ENCODE measurements at regions not wholly inside any gene's neighbourhood (a gene's known extent, or its start where the extent isn't known, plus 50 kb on each side); places are given as distances from the start of the nearest gene placed in this dataset.
A peak's percentile ranks its signal among the peaks of the same experiment; 100 is the strongest.
"Not testable (repeated sequence)": the region's sequence is repeated elsewhere in the genome, so short reads cannot be mapped to it uniquely, and the experiment has no call there.

GRCh38 chr20:29330429-29331115 is 1926.9 kb upstream of the DEFB115 start:
- not testable (repeated sequence) for H3K27me3 ChIP-seq (ENCODE audit: control insufficient read depth, insufficient read depth, low read length); H3K4me3 ChIP-seq (ENCODE audit: insufficient read depth, low read depth, low read length); H3K36me3 ChIP-seq (replicated peaks; ENCODE audit: control insufficient read depth, insufficient read depth, low read length); DNase-seq

GRCh38 chr20:29349836-29350235 is 1907.6 kb upstream of the DEFB115 start:
- H3K4me3 ChIP-seq (ENCODE audit: insufficient read depth, low read depth, low read length) = no peak overlapping the region
- no peak for DNase-seq
- H3K27me3 ChIP-seq (ENCODE audit: control insufficient read depth, insufficient read depth, low read length) = no peaks in the 10 kb centered on the region
- H3K36me3 ChIP-seq (replicated peaks; ENCODE audit: control insufficient read depth, insufficient read depth, low read length) = no peaks in the 10 kb centered on the region

GRCh38 chr20:29375937-29376336 is 1881.5 kb upstream of the DEFB115 start:
- not testable (repeated sequence) for DNase-seq; H3K27me3 ChIP-seq (ENCODE audit: control insufficient read depth, insufficient read depth, low read length); H3K36me3 ChIP-seq (replicated peaks; ENCODE audit: control insufficient read depth, insufficient read depth, low read length); H3K4me3 ChIP-seq (ENCODE audit: insufficient read depth, low read depth, low read length)

GRCh38 chr20:29392853-29393252 is 1864.6 kb upstream of the DEFB115 start:
- H3K36me3 ChIP-seq (replicated peaks; ENCODE audit: control insufficient read depth, insufficient read depth, low read length); DNase-seq; H3K27me3 ChIP-seq (ENCODE audit: control insufficient read depth, insufficient read depth, low read length); H3K4me3 ChIP-seq (ENCODE audit: insufficient read depth, low read depth, low read length): not testable (repeated sequence)

GRCh38 chr20:29408034-29408695 is 1849.3 kb upstream of the DEFB115 start:
- Histone ChIP-seq H3K27me3 (ENCODE audit: control insufficient read depth, insufficient read depth, low read length) (peaks cover 1% of the 10 kb centered on the region; the same call in 1 of the 2 replicates), H3K4me3 (ENCODE audit: insufficient read depth, low read depth, low read length) (no peak overlapping the region), H3K36me3 (replicated peaks; ENCODE audit: control insufficient read depth, insufficient read depth, low read length) (no peaks in the 10 kb centered on the region)
- DNase-seq = peak; percentile 22

GRCh38 chr20:29408707-29409106 is 1848.8 kb upstream of the DEFB115 start:
- not testable (repeated sequence) for DNase-seq; H3K27me3 ChIP-seq (ENCODE audit: control insufficient read depth, insufficient read depth, low read length); H3K36me3 ChIP-seq (replicated peaks; ENCODE audit: control insufficient read depth, insufficient read depth, low read length); H3K4me3 ChIP-seq (ENCODE audit: insufficient read depth, low read depth, low read length)

- H3K4me3 ChIP-seq (ENCODE audit: insufficient read depth, low read depth, low read length); DNase-seq; H3K36me3 ChIP-seq (replicated peaks; ENCODE audit: control insufficient read depth, insufficient read depth, low read length); H3K27me3 ChIP-seq (ENCODE audit: control insufficient read depth, insufficient read depth, low read length): not testable (repeated sequence)
Measured at GRCh38 chr20:29409160-29409689, 1848.2 kb upstream of the DEFB115 start.

- no peak overlapping the region for H3K4me3 ChIP-seq (ENCODE audit: insufficient read depth, low read depth, low read length)
- DNase-seq = peak; percentile 22
- H3K27me3 ChIP-seq (ENCODE audit: control insufficient read depth, insufficient read depth, low read length) = peaks cover 1% of the 10 kb centered on the region; the same call in 1 of the 2 replicates
- no peaks in the 10 kb centered on the region for H3K36me3 ChIP-seq (replicated peaks; ENCODE audit: control insufficient read depth, insufficient read depth, low read length)
Measured at GRCh38 chr20:29409833-29410805, 1847.3 kb upstream of the DEFB115 start.

- Histone ChIP-seq H3K4me3 (ENCODE audit: insufficient read depth, low read depth, low read length) (no peak overlapping the region), H3K27me3 (ENCODE audit: control insufficient read depth, insufficient read depth, low read length) (peaks cover 1% of the 10 kb centered on the region; the same call in 1 of the 2 replicates), H3K36me3 (replicated peaks; ENCODE audit: control insufficient read depth, insufficient read depth, low read length) (no peaks in the 10 kb centered on the region)
- DNase-seq = peak; percentile 33
Measured at GRCh38 chr20:29410806-29411457, 1846.5 kb upstream of the DEFB115 start.

GRCh38 chr20:29411458-29411820 is 1846.0 kb upstream of the DEFB115 start:
- H3K27me3 ChIP-seq (ENCODE audit: control insufficient read depth, insufficient read depth, low read length); H3K4me3 ChIP-seq (ENCODE audit: insufficient read depth, low read depth, low read length); DNase-seq: not testable (repeated sequence)

GRCh38 chr20:29419378-29419777 is 1838.1 kb upstream of the DEFB115 start:
- H3K27me3 ChIP-seq (ENCODE audit: control insufficient read depth, insufficient read depth, low read length) = no peaks in the 10 kb centered on the region
- no peaks in the 10 kb centered on the region for H3K36me3 ChIP-seq (replicated peaks; ENCODE audit: control insufficient read depth, insufficient read depth, low read length)
- H3K4me3 ChIP-seq (ENCODE audit: insufficient read depth, low read depth, low read length) = no peak overlapping the region
- DNase-seq = no peak

More at GRCh38 chr20:29411458-29411820, 1846.0 kb upstream of the DEFB115 start:
- H3K36me3 ChIP-seq (replicated peaks; ENCODE audit: control insufficient read depth, insufficient read depth, low read length) = not testable (repeated sequence)

GRCh38 chr20:29427201-29428060 is 1830.0 kb upstream of the DEFB115 start:
- DNase-seq = no peak
- Histone ChIP-seq H3K4me3 (ENCODE audit: insufficient read depth, low read depth, low read length) (no peak overlapping the region), H3K27me3 (ENCODE audit: control insufficient read depth, insufficient read depth, low read length) (no peaks in the 10 kb centered on the region), H3K36me3 (replicated peaks; ENCODE audit: control insufficient read depth, insufficient read depth, low read length) (no peaks in the 10 kb centered on the region)

- DNase-seq = no peak
- H3K36me3 ChIP-seq (replicated peaks; ENCODE audit: control insufficient read depth, insufficient read depth, low read length) = no peaks in the 10 kb centered on the region
- H3K27me3 ChIP-seq (ENCODE audit: control insufficient read depth, insufficient read depth, low read length) = no peaks in the 10 kb centered on the region
- H3K4me3 ChIP-seq (ENCODE audit: insufficient read depth, low read depth, low read length) = no peak overlapping the region
Measured at GRCh38 chr20:29430531-29430930, 1826.9 kb upstream of the DEFB115 start.

Measured in H7 (cell line).